ENCODE measurements at regions not wholly inside any gene's neighbourhood (a gene's known extent, or its start where the extent isn't known, plus 50 kb on each side); places are given as distances from the start of the nearest gene placed in this dataset.

DNA sequence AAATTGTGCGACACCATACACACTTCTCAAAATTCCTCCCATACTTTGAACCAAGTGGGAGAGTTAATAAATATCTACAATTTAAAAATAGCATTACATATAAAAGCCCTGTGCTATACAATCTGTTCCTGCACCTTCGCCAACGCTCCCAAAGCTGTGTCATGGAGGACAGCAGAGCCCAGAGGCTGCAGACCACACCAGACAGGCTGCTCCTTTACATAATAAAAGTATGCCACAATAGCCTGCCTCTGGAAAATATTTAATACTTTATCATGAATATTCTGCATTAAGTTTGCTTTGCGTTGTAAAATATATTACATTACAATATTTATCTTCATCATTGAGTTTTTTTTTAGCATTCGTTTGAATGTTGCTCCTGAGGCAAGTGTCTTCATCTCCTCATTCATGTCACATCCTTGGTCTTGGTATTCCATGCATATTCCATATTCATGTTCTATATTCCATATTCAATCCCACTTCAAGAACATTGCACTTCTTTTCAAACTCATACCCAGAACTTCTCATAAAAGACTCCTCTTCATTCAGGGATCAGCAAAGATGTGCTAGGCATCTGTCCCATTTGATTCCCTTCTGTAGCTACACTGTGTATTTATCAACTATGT is 663.9 kb downstream of the POM121L12 start:
- no peak for DNase-seq (ENCODE audit: low spot score)

GRCh38 chr7:53719122-53719521 is 683.7 kb downstream of the POM121L12 start:
- DNase-seq (ENCODE audit: low spot score), result no peak

DNA sequence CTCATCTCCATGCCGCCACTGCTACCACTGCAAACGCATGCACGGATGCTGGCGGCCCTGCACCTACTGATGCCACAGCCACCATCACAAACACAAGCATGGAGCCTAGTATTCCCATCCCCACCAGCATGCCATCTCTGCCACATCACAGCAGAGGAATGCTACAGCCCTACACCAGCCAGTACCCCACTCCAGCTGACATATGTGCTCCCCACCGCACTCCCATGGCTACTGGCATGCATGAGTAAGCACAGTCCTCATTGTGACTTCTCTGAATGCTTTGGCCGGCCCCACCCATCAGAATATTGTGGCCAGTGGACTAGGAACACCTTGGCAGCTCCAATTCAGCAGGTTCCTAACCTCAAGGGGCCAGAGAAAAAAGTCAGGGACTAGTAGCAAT is 705.5 kb downstream of the POM121L12 start:
- no peak for DNase-seq (ENCODE audit: low spot score)

DNA sequence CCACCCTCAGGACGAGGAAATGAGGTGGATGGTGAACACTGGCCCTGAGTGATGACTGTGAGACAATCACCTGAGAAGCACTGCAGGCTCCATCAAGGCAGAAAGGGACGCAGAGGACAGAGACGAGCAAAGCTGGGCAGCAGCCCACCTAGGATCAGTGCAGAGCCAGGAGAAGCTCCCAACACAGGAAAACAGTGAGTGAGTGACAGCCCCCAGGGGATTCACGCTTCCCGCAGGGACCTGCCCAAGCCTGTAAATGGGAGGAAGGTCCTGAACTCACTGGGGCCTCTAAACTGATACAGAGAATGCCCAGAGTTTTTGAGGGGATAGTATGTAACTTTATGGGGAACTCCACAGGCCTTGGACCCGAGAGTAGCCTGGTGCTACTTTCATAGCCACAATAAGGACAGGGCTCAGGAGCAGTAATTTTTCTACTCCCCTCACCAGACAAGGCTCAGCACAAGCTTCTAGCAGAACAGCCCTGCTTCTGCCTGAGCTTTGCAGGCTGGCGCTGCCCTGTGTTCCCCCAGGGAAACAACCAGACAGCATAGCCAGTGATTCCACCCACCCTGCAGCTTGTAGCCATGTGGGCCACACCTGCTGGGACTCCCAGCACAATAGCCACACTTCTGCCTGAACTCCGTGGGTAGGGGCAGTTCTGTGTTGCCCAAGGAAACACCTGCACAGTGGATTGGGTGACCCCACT is 708.4 kb downstream of the POM121L12 start:
- no peak for DNase-seq (ENCODE audit: low spot score)

GRCh38 chr7:53744403-53744760 is 708.9 kb downstream of the POM121L12 start:
- no peak for DNase-seq (ENCODE audit: low spot score)

DNA sequence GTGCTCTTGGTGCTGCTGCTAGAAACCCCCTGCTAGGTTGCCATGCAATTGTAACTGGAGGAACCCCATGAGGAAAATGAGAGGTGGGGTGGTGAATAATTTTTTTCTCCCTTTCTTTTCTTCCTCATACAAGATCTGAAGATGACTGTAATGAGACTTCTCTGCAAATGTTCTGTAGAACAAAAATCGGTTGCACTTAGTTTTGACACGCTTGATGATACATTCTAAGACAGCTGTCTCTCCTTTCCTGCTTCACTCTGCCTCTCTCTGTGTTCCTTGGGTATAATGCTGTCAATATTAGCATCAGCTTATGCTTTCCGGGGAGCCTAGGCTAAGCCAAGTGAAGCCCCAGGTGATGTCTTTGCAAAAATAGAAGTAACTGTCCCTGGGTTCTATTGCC is 721.5 kb downstream of the POM121L12 start:
- no peak for DNase-seq (ENCODE audit: low spot score)

DNA sequence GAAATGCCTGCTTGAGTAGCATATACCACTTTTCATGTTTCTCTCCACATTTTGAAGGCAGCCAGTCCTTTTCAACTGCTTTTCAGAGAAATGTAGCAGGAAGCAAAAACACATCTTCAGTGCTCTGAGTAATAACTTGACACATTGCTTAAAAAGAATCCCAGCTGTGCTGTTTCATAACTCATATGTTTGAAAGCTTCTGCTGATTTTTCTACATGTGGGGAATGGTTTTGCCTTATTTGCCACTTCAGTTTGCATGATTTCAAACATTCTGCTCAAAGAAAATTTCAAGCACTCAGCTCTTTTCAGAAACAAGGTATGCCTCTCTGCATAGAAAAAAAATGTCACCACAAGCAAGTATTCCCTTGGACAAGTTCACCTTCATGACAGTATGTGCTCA is 732.8 kb downstream of the POM121L12 start:
- DNase-seq (ENCODE audit: low spot score), result peak; percentile 8

DNA sequence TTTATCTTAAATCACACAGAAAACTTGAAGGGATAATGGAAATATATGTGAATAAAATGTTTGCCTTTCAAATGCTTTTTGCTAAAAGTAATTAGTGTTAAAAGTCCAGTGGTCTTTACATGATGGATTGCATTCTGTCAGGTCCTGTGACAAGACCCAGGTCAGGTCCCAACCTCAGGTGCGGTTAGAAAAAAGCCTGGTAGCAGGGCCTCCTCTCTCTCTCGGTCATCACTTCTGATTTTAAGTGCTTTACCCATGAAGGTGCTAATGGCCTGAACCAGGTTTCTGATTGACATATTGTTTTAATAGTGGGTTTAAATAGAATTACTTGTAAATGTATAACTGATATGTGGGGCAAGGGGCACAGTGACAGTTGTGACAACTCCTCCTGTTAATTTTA is 736.3 kb downstream of the POM121L12 start:
- no peak for DNase-seq (ENCODE audit: low spot score)

DNA sequence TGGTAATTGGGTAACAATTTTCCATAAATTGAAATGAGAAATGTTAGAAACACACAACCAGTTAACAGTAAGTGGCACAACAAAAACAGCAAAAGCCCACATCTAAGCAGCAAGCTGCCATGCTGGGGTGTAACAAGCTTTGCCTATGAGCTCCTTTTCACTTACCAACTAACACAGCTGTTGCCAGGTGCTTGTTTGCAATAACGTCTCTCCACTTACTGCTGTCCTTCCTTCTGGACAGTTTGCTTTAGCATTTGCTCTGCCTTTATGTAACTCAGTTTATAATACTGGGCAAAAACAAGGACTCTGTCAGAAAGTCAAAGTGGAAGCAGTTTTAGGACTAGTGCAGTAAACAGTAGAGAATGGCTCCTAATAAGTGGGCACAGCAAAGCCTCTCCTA is 740.9 kb downstream of the POM121L12 start:
- no peak for DNase-seq (ENCODE audit: low spot score)

DNA sequence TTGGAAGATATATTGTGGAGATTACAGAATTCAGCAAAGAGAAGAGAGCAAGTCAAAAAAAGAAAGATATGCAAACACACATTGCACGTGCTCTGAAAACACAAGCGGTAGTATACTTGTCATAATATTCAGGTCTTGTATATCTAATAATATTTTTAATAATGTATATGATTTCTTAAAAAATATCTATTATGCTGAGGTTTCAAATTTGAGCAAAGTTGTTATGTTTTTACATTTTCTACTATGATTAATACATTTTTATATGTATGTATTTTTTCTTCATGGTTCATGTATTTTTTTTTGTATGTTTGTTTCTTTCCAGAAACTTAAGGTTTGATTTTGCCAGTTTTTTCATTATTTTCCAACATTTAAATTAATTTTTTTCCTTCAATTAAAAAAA is 752.4 kb upstream of the VSTM2A start:
- DNase-seq (ENCODE audit: low spot score), result no peak

GRCh38 chr7:53794816-53795215 is 747.4 kb upstream of the VSTM2A start:
- no peak for DNase-seq (ENCODE audit: low spot score)

- DNase-seq (ENCODE audit: low spot score), result no peak
Observed at GRCh38 chr7:53800746-53801145, 741.4 kb upstream of the VSTM2A start.

GRCh38 chr7:53806119-53806518 is 736.1 kb upstream of the VSTM2A start:
- no peak for DNase-seq (ENCODE audit: low spot score)

DNA sequence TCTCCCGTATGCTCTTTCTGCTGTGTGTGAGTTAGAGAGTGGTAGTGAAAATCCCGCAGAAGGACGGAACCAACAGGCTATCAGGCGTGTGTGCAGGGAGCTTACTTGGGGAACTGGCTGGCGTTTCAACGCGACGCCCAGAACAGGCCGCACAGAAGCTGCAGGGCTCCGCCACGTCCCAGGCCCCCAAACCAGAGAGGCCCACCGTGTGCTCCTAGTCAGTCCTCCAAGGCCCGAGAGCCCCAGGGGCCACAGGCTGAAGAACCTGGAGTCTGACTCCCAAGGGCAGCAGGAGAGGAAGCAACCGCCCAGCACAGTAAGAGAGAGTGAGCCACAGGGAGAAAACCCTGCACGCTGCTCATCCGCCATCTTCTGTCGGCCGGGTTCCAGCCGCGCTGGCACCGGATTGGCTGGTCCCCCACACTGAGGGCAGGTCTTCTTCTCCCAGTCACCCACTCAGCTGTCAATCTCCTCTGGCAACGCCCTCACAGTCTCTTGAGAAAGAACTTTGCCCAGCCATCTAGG is 730.6 kb upstream of the VSTM2A start:
- DNase-seq (ENCODE audit: low spot score), result no peak

GRCh38 chr7:53812135-53812534 is 730.0 kb upstream of the VSTM2A start:
- DNase-seq (ENCODE audit: low spot score), result no peak

GRCh38 chr7:53835301-53835700 is 706.9 kb upstream of the VSTM2A start:
- DNase-seq (ENCODE audit: low spot score), result no peak

DNA sequence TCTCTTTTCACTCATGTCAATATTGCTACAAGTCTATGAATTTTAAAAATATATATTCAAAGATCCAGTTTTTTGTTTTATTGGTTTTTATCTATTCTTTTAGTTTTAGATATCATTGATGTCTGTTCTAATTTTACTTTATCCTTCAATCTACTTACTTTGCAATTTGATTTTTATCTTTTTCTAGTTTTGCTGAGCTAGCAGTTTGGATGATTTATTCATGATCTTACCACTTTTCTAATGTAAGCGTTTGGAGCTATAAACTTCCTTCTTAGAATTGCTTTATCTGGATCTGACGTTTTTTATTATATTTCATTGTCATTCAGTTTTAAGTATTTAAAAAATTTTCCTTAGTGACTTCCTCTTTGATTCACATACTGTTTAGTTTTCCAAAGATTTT is 664.5 kb upstream of the VSTM2A start:
- DNase-seq (ENCODE audit: low spot score), result no peak

- no peak for DNase-seq (ENCODE audit: low spot score)
Observed at GRCh38 chr7:53900856-53901528, 641.2 kb upstream of the VSTM2A start.

GRCh38 chr7:53904355-53904754 is 637.8 kb upstream of the VSTM2A start:
- no peak for DNase-seq (ENCODE audit: low spot score)

GRCh38 chr7:53917637-53918036 is 624.5 kb upstream of the VSTM2A start:
- no peak for DNase-seq (ENCODE audit: low spot score)

DNA sequence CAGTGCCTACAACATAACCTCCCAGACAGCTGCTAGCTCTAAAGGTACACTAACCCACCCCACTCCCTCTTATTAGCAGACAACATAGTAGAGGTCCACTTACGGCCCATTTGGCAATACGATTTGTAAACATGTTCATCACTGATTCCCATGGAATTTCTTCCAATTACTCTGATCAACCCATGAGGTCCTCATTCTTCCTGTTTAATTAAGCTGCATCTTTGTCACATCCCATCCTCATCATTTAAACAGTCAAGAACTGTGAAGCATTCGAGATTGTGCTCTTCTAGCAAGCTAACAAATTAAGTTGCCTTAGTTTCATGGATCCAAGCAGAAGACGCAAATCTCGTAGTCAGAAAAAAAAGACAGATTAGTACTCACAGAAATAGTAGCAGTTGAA is 622.2 kb upstream of the VSTM2A start:
- DNase-seq (ENCODE audit: low spot score), result no peak

GRCh38 chr7:53940483-53940882 is 601.7 kb upstream of the VSTM2A start:
- DNase-seq (ENCODE audit: low spot score), result no peak

DNA sequence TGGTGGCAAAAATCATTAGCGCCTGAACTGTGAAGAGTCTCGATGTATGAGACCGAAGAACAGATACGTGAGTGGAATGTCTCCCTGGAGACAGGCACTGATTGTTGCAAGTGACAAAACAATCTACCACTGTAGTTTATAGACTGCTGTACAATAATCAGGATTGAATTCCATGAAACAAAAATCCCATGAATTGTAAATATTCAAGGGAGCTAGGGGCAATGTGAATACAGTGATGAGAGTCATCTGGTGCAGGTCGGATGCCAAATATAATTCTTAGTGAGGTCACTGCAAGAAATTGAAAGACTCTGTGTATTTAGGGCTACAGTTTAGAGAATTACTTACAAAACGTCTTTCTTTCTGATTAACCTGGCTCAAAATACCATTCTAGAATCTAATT is 594.4 kb upstream of the VSTM2A start:
- no peak for DNase-seq (ENCODE audit: low spot score)

Data from Ammon's horn (tissue), 1 donor.